ENCODE measurements at regions not wholly inside any gene's neighbourhood (a gene's known extent, or its start where the extent isn't known, plus 50 kb on each side); places are given as distances from the start of the nearest gene placed in this dataset.

DNA sequence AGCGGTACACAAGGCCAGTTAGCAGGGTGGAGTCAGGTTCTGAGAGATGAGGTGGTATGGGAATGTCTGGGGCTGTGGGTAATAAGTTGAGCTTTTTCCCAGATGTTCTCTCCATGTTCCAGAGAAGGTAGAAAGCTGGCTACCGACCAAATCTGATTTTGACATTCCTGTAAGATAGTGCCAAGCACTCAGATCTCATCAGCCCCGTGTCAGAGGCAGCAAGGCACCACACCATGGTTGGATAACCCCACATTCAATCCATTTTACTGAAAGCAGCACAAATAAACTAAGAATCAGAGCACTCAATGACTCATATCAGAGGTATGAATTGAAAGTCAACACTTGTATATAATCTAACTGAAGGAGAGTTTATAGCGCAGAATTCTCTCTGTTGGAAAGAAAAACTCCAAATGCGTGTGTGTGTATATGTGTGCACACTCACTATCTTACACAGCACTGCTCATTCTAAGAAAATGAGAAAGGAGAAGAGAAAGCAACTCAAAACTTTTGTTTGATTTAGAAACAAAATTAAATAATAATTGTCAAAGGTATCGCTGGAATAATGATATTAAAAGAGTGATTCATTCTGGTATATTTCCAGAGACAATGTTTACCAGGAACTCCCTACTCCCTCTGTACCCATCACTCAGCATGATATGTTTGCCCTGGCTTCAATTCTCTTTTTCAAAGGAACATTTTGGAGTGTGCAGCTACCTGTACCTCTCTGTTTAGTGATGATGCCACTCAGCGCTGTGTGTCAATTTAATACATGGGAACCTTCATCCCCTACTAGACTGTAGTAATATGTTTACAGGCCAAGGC, 375.1 kb upstream of the ID2 start:
- DNase-seq (ENCODE audit: low read depth): peak; percentile 31
- no peak overlapping the region for H3K4me3 ChIP-seq (ENCODE audit: low read length)
- TF ChIP-seq, protein P1, sequence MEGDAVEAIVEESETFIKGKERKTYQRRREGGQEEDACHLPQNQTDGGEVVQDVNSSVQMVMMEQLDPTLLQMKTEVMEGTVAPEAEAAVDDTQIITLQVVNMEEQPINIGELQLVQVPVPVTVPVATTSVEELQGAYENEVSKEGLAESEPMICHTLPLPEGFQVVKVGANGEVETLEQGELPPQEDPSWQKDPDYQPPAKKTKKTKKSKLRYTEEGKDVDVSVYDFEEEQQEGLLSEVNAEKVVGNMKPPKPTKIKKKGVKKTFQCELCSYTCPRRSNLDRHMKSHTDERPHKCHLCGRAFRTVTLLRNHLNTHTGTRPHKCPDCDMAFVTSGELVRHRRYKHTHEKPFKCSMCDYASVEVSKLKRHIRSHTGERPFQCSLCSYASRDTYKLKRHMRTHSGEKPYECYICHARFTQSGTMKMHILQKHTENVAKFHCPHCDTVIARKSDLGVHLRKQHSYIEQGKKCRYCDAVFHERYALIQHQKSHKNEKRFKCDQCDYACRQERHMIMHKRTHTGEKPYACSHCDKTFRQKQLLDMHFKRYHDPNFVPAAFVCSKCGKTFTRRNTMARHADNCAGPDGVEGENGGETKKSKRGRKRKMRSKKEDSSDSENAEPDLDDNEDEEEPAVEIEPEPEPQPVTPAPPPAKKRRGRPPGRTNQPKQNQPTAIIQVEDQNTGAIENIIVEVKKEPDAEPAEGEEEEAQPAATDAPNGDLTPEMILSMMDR (conservative IDR thresholded peaks at IDR 0.05; ENCODE audit: low read depth, low read length): no peak

DNA sequence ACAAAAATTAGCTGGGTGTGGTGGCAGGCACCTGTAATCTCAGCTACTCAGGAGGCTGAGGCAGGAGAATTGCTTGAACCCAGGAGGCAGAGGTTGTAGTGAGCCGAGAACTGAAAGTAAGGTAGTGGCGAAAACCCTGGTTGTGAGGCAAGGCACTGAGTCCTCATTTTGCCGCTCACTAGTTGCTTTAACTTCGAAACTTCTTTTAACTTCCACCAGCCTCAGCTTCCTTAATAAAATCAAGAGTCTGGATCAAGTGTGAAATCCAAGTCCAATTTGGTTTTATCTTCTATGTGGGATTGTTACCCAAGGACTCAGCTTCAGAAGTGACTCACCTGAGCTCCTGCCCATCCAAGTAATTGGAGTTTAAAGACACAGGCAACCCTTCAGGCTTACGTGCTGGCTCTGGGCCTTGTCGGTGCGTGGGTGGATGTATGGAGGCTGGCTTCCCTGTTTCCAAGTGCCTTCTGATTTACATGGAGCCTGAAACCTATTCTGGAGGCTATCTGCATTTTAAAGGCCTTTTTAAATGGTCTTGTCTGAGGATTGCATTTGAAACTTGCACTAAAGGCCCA, 374.2 kb upstream of the ID2 start:
- no peak for DNase-seq (ENCODE audit: low read depth)
- no peak overlapping the region for H3K4me3 ChIP-seq (ENCODE audit: low read length)
- TF ChIP-seq, protein P1 (conservative IDR thresholded peaks at IDR 0.05; ENCODE audit: low read depth, low read length): no peak

DNA sequence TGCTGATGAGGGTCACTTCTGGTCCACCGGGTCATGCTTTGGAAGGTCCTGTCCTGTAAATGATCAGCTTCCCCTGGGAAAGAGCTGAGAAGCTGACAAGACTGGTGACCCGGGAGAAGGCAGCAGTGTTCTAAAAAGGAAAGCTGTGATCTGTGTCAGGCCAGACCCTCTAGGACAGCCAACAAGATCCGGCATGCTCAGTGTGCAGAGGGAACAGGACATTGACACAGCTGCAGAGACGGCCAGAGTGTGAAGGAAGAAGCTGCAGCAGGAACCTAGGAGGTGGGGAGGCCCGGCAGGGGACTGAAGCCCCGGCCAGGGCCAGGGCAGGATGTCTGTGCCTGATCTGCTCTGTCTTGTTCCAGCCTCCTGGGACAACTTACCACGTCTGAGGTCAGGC, 372.7 kb upstream of the ID2 start:
- TF ChIP-seq, protein P1 (conservative IDR thresholded peaks at IDR 0.05; ENCODE audit: low read depth, low read length): no peak
- no peak for DNase-seq (ENCODE audit: low read depth)
- H3K4me3 ChIP-seq (ENCODE audit: low read length): no peak overlapping the region

DNA sequence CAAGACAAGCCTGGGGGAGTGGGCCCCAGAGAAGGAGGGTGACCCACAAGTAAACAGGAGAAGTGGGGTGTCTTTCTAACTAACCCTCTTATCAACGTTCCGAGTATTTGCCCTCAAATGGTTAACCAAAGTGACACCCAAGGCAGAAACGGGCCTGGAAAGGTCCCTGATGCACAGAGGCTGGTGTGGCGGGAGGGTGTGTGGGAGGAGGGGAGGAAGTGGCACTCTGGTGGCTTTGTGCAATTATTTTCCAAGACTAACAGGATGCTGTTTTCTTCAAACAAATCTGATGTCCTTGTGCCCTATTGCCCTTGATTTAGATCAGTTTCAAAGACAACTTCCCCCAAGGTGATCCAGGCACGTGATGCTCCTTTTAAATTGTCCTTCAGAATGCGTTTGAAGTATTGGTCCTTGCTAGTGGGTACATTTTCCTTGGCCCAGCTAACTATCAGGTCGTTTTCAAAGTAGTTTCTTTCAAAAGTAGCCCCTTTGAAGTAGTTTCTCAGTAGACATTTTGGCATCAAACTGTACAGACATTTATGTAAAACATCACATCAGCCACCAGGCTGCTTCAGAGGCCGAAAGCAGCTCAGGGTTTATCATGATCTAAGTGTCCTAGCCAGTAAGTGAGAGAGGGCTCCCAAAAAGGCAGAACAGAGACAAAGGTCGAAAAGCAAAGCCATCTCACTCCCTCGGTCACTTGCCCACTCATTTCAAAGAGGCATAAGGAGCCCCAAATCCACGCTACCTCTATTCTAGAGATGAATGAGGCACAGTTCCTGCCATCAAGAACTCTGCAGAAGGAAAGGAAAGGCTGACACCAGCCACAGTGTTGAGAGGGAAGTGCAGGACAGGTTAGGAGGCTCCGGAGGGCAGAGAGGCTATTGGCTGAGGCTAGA, 371.1 kb upstream of the ID2 start:
- TF ChIP-seq, protein P1 (conservative IDR thresholded peaks at IDR 0.05; ENCODE audit: low read depth, low read length): no peak
- no peak for DNase-seq (ENCODE audit: low read depth)
- no peak overlapping the region for H3K4me3 ChIP-seq (ENCODE audit: low read length)

DNA sequence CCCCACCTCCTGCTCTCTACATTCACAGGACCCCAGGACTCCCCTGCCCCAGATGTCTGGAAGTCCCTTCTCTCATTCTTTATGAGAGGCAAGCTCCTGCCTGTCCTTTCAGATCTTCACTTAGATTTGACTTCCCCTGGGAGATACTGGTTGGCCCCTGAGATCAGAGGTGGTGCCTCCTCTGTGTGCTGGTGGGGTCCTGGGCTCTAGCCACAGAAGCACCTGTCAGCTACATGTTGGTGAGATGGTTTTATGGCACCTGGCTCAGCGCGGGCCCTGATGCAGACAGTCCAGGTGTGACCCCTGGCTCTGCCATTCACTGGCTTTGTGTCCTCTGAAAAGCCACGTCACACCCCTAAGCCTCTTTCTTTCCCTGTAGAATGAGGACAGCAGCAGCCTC, 369.6 kb upstream of the ID2 start:
- TF ChIP-seq, protein P1 (conservative IDR thresholded peaks at IDR 0.05; ENCODE audit: low read depth, low read length): no peak
- H3K4me3 ChIP-seq (ENCODE audit: low read length): no peak overlapping the region
- no peak for DNase-seq (ENCODE audit: low read depth)

DNA sequence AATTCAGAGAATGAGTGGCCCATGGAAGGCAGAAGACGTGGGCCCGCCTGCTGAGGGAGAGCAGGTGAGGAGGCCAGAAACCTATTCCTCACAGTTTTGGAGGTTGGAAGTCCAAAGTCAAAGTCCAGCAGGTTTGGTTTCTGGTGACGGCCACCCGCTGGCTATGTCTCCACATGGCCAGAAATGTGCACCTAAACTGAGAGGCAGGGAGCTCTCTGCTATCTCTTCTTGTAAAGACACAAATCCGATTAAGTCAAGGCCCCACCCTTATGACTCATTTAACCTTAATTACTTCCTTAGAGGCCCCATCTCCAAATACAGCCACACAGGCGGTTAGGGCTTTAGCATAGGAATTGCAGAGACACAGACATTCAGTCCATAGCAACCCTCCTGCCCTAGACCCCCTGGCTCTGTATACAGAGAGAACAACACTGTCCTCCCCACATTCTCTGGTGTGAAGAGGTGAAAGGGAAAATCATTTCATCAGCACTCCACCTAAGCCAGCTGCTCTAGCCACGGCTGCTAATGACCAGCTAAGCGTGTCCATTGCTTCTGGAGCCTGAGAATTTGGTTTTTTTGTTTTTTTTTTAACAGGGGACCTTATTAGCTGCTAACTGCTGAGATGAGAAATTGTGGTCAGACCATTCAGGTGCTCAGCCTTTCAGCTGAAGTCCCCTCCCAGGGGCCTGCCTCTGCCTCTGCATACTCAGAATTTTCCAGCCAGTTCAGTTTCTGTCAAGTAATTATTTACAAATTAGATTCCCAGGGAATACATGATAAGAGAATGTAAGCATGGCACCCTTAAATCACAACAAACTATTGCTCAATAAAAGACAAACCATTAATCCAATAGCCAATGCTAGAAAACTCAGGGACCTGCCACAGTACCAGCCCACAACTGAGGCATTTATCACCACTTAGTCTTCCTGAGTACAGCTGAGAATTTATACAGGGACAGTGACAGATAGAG, 368.7 kb upstream of the ID2 start:
- peak; percentile 21 for DNase-seq (ENCODE audit: low read depth)
- no peak overlapping the region for H3K4me3 ChIP-seq (ENCODE audit: low read length)
- TF ChIP-seq, protein P1 (conservative IDR thresholded peaks at IDR 0.05; ENCODE audit: low read depth, low read length): no peak

Data from retinal pigment epithelial cell (primary cell).